ENCODE measurements at regions not wholly inside any gene's neighbourhood (a gene's known extent, or its start where the extent isn't known, plus 50 kb on each side); places are given as distances from the start of the nearest gene placed in this dataset.

- H3K9me3 Mint-ChIP-seq: peaks cover 20% of the 10 kb centered on the region
- H3K36me3 Mint-ChIP-seq (ENCODE audit: low read depth): no peaks in the 10 kb centered on the region
- H3K4me3 Mint-ChIP-seq: no peak overlapping the region
- no peaks in the 10 kb centered on the region for H3K27me3 Mint-ChIP-seq (ENCODE audit: low read depth)
- no peaks in the 10 kb centered on the region for H3K4me1 Mint-ChIP-seq
- TF ChIP-seq CTCF (IDR thresholded peaks at IDR 0.05; ENCODE audit: unreplicated experiment in 3 of 3): no peak
- no peak overlapping the region for H3K27ac Mint-ChIP-seq
These were observed 1065.8 kb upstream of the EYS start for GRCh38 chr6:66772800-66773199.

GRCh38 chr6:66771626-66772025 is 1064.6 kb upstream of the EYS start:
- peaks cover 13% of the 10 kb centered on the region for H3K9me3 Mint-ChIP-seq
- no peaks in the 10 kb centered on the region for H3K36me3 Mint-ChIP-seq (ENCODE audit: low read depth)
- no peak overlapping the region for H3K27ac Mint-ChIP-seq
- no peak overlapping the region for H3K4me3 Mint-ChIP-seq
- no peak for TF ChIP-seq CTCF (IDR thresholded peaks at IDR 0.05; ENCODE audit: unreplicated experiment in 3 of 3)
- H3K4me1 Mint-ChIP-seq: no peaks in the 10 kb centered on the region
- no peaks in the 10 kb centered on the region for H3K27me3 Mint-ChIP-seq (ENCODE audit: low read depth)

- TF ChIP-seq CTCF (IDR thresholded peaks at IDR 0.05; ENCODE audit: unreplicated experiment in 3 of 3): no peak
- Mint-ChIP-seq H3K27ac (no peak overlapping the region), H3K4me1 (no peaks in the 10 kb centered on the region), H3K9me3 (peaks cover under 1% of the 10 kb centered on the region), H3K4me3 (no peak overlapping the region), H3K36me3 (ENCODE audit: low read depth) (no peaks in the 10 kb centered on the region), H3K27me3 (ENCODE audit: low read depth) (peaks cover 4% of the 10 kb centered on the region)
These were observed 1044.6 kb upstream of the EYS start for GRCh38 chr6:66751630-66752029.

GRCh38 chr6:66740346-66740745 is 1033.3 kb upstream of the EYS start:
- no peaks in the 10 kb centered on the region for H3K9me3 Mint-ChIP-seq
- no peak for TF ChIP-seq CTCF (IDR thresholded peaks at IDR 0.05; ENCODE audit: unreplicated experiment in 3 of 3)
- peaks cover 4% of the 10 kb centered on the region for H3K27me3 Mint-ChIP-seq (ENCODE audit: low read depth)
- no peaks in the 10 kb centered on the region for H3K4me1 Mint-ChIP-seq
- H3K27ac Mint-ChIP-seq: no peak overlapping the region
- H3K36me3 Mint-ChIP-seq (ENCODE audit: low read depth): no peaks in the 10 kb centered on the region
- no peak overlapping the region for H3K4me3 Mint-ChIP-seq

GRCh38 chr6:66735106-66735890 is 1028.3 kb upstream of the EYS start:
- Mint-ChIP-seq H3K36me3 (ENCODE audit: low read depth) (no peaks in the 10 kb centered on the region), H3K4me3 (no peak overlapping the region), H3K4me1 (no peaks in the 10 kb centered on the region), H3K9me3 (no peaks in the 10 kb centered on the region), H3K27me3 (ENCODE audit: low read depth) (peaks cover 4% of the 10 kb centered on the region), H3K27ac (no peak overlapping the region)
- no peak for TF ChIP-seq CTCF (IDR thresholded peaks at IDR 0.05; ENCODE audit: unreplicated experiment in 3 of 3)

DNA sequence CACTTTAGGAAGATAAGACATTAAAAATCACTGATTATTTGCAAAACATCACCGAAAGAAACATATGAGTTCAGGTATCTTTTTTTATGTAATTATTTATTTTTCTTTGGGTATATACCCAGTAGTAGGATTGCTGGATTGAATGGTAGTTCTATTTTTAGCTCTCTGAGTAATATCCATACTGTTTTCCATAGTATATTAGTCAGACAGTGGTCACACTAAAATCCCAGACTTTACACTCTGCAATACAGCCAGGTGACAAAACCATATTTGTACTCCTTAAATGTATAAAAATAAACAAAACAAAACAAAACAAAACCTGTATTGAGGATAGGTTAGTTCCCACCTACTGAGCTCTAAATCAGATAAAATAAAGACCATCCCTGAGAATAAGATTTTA is 1024.3 kb upstream of the EYS start:
- Mint-ChIP-seq H3K4me3 (no peak overlapping the region), H3K36me3 (ENCODE audit: low read depth) (no peaks in the 10 kb centered on the region), H3K4me1 (no peaks in the 10 kb centered on the region), H3K27me3 (ENCODE audit: low read depth) (no peaks in the 10 kb centered on the region), H3K9me3 (no peaks in the 10 kb centered on the region), H3K27ac (no peak overlapping the region)
- no peak for TF ChIP-seq CTCF (IDR thresholded peaks at IDR 0.05; ENCODE audit: unreplicated experiment in 3 of 3)

Data from nephron (organoid).